ENCODE measurements at regions not wholly inside any gene's neighbourhood (a gene's known extent, or its start where the extent isn't known, plus 50 kb on each side); places are given as distances from the start of the nearest gene placed in this dataset.

DNA sequence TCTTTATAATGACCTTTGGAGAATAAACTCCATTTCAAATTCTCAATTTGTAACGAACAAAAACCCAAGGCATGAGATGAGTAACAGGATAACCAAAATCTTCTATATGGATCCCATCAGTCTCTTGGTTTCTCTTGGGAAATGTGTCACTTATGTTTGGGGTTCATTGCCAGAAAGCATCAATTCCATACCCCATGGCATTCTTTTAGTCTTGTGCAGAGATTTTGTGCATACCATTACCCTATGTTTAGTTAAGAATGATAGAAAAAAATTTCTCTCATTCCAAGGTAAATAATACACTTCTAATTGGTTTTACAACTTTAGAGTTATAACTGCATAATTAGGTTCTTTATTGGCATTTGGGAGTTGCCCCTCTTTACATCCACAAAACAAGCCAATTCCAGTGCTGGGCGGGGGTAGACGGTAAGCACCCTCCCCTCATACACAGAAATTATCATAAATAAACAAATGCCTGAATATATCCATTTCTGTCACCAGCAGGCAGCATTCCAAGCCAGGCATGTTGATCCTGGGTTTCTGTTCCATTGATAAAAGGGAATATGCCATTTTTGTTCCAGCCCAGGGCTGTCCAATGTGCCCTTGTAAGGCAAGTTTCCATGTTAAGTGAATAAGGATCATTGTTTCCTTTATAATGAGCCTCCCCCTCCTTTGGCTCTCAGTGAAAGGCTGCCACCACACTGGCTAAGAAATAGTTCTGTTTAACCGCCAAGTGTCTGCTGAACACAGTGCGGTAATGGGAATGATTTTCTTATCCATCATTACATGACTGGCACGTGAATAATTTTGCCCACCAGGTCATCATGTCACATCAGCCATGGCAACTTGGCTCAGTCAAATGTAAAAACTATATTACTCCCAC, 680.1 kb upstream of the ZEB2 start:
- TF ChIP-seq, protein P1, sequence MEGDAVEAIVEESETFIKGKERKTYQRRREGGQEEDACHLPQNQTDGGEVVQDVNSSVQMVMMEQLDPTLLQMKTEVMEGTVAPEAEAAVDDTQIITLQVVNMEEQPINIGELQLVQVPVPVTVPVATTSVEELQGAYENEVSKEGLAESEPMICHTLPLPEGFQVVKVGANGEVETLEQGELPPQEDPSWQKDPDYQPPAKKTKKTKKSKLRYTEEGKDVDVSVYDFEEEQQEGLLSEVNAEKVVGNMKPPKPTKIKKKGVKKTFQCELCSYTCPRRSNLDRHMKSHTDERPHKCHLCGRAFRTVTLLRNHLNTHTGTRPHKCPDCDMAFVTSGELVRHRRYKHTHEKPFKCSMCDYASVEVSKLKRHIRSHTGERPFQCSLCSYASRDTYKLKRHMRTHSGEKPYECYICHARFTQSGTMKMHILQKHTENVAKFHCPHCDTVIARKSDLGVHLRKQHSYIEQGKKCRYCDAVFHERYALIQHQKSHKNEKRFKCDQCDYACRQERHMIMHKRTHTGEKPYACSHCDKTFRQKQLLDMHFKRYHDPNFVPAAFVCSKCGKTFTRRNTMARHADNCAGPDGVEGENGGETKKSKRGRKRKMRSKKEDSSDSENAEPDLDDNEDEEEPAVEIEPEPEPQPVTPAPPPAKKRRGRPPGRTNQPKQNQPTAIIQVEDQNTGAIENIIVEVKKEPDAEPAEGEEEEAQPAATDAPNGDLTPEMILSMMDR (conservative IDR thresholded peaks at IDR 0.05; ENCODE audit: low read depth, low read length) = no peak
- no peak for TF ChIP-seq EZH2 (IDR thresholded peaks at IDR 0.05; ENCODE audit: low read length, unreplicated experiment)

Measured in PC-3 (cell line).